ENCODE measurements at regions not wholly inside any gene's neighbourhood (a gene's known extent, or its start where the extent isn't known, plus 50 kb on each side); places are given as distances from the start of the nearest gene placed in this dataset.

- no peak for TF ChIP-seq CTCF (IDR thresholded peaks at IDR 0.05)
- DNase-seq (ENCODE audit: low spot score) = no peak
- no peak overlapping the region for H3K4me3 ChIP-seq
- no peak overlapping the region for H3K27ac ChIP-seq
These were observed 414.0 kb upstream of the HS3ST1 start for GRCh38 chr4:11842620-11843263.

- no peak overlapping the region for H3K27ac ChIP-seq
- no peak for DNase-seq (ENCODE audit: low spot score)
- TF ChIP-seq CTCF (IDR thresholded peaks at IDR 0.05) = no peak
- no peak overlapping the region for H3K4me3 ChIP-seq
These were observed 411.2 kb upstream of the HS3ST1 start for GRCh38 chr4:11839889-11840288.

- H3K27ac ChIP-seq = no peak overlapping the region
- no peak overlapping the region for H3K4me3 ChIP-seq
- TF ChIP-seq CTCF (IDR thresholded peaks at IDR 0.05) = no peak
- no peak for DNase-seq (ENCODE audit: low spot score)
These were observed 403.0 kb upstream of the HS3ST1 start for GRCh38 chr4:11831739-11832138.

- TF ChIP-seq CTCF (IDR thresholded peaks at IDR 0.05) = no peak
- no peak overlapping the region for H3K27ac ChIP-seq
- DNase-seq (ENCODE audit: low spot score) = no peak
- no peak overlapping the region for H3K4me3 ChIP-seq
These were observed 395.9 kb upstream of the HS3ST1 start for GRCh38 chr4:11824566-11824965.

- Histone ChIP-seq H3K4me3 (no peak overlapping the region), H3K27ac (no peak overlapping the region)
- no peak for DNase-seq (ENCODE audit: low spot score)
- no peak for TF ChIP-seq CTCF (IDR thresholded peaks at IDR 0.05)
These were observed 393.2 kb upstream of the HS3ST1 start for GRCh38 chr4:11821772-11822430.

- no peak overlapping the region for H3K27ac ChIP-seq
- no peak for TF ChIP-seq CTCF (IDR thresholded peaks at IDR 0.05)
- no peak overlapping the region for H3K4me3 ChIP-seq
- no peak for DNase-seq (ENCODE audit: low spot score)
These were observed 388.4 kb upstream of the HS3ST1 start for GRCh38 chr4:11817088-11817487.

- TF ChIP-seq CTCF (IDR thresholded peaks at IDR 0.05) = no peak
- H3K27ac ChIP-seq = no peak overlapping the region
- no peak overlapping the region for H3K4me3 ChIP-seq
- DNase-seq (ENCODE audit: low spot score) = no peak
These were observed 386.1 kb upstream of the HS3ST1 start for GRCh38 chr4:11814758-11815157.
